MCF 10A (cell line): ENCODE measurements at regions not wholly inside any gene's neighbourhood (a gene's known extent, or its start where the extent isn't known, plus 50 kb on each side); places are given as distances from the start of the nearest gene placed in this dataset.

ENCODE experiments used
- BruUV-seq: library from RNA; stranded (reverse); fragments of 400-500 nt; replicated peaks from 2 replicates; lab custom pipeline; 2021; lab: Mats Ljungman, UMichigan
- CTCF ChIA-PET: fragments of 300-600 bp; sonication (Branson Sonifier 250); formaldehyde crosslinking; extraction: SDS; loops from one replicate; lab custom pipeline; 2021; ENCODE audit warnings: antibody characterized with exemption, inconsistent platforms; lab: Yijun Ruan, JAX
- POLR2A ChIA-PET: fragments of 300-600, 350-650 bp; sonication (Branson Sonifier 250); formaldehyde crosslinking; extraction: SDS; loops from one replicate; lab custom pipeline; 2020; ENCODE audit warnings: antibody characterized with exemption, inconsistent platforms; lab: Yijun Ruan, JAX
- DNase-seq: peaks from one replicate; pipeline ENCODE4 v3.0.0-alpha.2; 2018; ENCODE audit not compliant: unreplicated experiment
- H3K27ac Mint-ChIP-seq: one replicate; pipeline ENCODE4 v1.8.0; 2022; ENCODE audit warnings: mild to moderate bottlenecking, low read depth, mixed read lengths; ENCODE audit not compliant: unreplicated experiment
- H3K27me3 Mint-ChIP-seq: one replicate; pipeline ENCODE4 v1.8.0; 2022; ENCODE audit warnings: mixed read lengths; ENCODE audit not compliant: insufficient read depth, unreplicated experiment
- H3K36me3 Mint-ChIP-seq: one replicate; pipeline ENCODE4 v1.8.0; 2022; ENCODE audit warnings: mild to moderate bottlenecking, moderate library complexity, mixed read lengths; ENCODE audit not compliant: insufficient read depth, unreplicated experiment
- H3K4me1 Mint-ChIP-seq: one replicate; pipeline ENCODE4 v1.8.0; 2022; ENCODE audit warnings: mixed read lengths; ENCODE audit not compliant: insufficient read depth, unreplicated experiment
- H3K4me3 Mint-ChIP-seq: one replicate; pipeline ENCODE4 v1.8.0; 2022; ENCODE audit warnings: mild to moderate bottlenecking, moderate library complexity, mixed read lengths; ENCODE audit not compliant: unreplicated experiment
- H3K9me3 Mint-ChIP-seq: one replicate; pipeline ENCODE4 v1.8.0; 2022; ENCODE audit warnings: mixed read lengths; ENCODE audit not compliant: unreplicated experiment
- intact Hi-C: fragments of 100-400 bp; cut with micrococcal nuclease; formaldehyde crosslinking; loops from 2 replicates; pipeline ENCODE4 v1.14.1; 2022
- TF ChIP-seq, protein P1 (sequence below): fragments of 200-600 bp; IDR thresholded peaks from one replicate; pipeline ENCODE4 v1.8.0; 2022; ENCODE audit warnings: antibody characterized with exemption, mild to moderate bottlenecking; ENCODE audit not compliant: unreplicated experiment

DNA sequence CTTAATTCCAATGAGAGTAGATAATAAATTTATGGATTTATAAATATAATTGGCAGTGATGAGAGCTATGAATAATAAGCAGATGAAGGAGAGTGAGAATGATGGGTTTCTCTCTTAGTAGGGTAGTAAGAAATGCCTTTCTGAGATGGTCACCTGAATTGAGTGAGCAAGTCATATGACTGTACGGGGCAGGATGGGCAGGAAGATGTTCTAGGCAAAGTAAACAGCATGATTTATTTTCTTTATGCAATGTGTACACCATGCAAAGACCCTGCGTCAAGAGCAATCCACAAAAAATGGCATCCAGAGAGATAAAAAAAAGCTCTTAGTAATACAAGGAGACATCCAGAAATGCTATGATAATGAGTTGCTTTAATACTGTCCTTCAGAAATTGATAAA is 409.9 kb downstream of the HLX start:
- no peak overlapping the region for H3K27ac Mint-ChIP-seq
- intact Hi-C loops, result no loop called here
- H3K9me3 Mint-ChIP-seq, result no peaks in the 10 kb centered on the region
- TF ChIP-seq, protein P1, sequence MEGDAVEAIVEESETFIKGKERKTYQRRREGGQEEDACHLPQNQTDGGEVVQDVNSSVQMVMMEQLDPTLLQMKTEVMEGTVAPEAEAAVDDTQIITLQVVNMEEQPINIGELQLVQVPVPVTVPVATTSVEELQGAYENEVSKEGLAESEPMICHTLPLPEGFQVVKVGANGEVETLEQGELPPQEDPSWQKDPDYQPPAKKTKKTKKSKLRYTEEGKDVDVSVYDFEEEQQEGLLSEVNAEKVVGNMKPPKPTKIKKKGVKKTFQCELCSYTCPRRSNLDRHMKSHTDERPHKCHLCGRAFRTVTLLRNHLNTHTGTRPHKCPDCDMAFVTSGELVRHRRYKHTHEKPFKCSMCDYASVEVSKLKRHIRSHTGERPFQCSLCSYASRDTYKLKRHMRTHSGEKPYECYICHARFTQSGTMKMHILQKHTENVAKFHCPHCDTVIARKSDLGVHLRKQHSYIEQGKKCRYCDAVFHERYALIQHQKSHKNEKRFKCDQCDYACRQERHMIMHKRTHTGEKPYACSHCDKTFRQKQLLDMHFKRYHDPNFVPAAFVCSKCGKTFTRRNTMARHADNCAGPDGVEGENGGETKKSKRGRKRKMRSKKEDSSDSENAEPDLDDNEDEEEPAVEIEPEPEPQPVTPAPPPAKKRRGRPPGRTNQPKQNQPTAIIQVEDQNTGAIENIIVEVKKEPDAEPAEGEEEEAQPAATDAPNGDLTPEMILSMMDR, result no peak
- POLR2A ChIA-PET, result no interaction called here
- no peaks in the 10 kb centered on the region for H3K27me3 Mint-ChIP-seq
- no peaks in the 10 kb centered on the region for H3K36me3 Mint-ChIP-seq
- CTCF ChIA-PET, result interaction anchor here (0.6 to 1.9 kb wide), 4 partner anchors 23 to 128 kb away, joined by 3 to 6 read pairs (median 4); no protein-coding TSS in a partner anchor
- no TSS peak for BruUV-seq
- H3K4me3 Mint-ChIP-seq, result no peak overlapping the region
- no peak for DNase-seq
- H3K4me1 Mint-ChIP-seq, result peaks cover 2% of the 10 kb centered on the region

DNA sequence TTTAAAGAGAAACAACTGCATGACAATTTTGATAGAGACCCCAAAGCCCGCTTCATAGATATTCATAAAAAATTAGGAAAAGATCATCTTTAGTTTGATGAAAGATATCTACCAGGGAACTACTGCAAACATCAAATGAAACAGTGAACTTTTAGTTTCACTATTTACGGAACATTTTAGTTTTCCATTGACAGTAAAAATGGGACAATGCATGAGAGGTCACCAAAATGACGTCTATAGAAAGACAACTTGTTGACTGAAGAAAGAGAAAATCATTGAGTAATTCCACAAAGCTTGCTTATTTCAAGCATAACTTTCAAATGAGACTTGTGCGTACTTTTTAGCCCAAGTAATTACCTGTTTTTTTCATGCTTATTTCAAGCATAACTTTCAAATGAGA is 411.4 kb downstream of the HLX start:
- ChIA-PET POLR2A (interaction anchor here (0.7 kb wide), 1 partner anchor 88 kb away, joined by 3 read pairs; no protein-coding TSS in a partner anchor), CTCF (interaction anchor here (2.0 kb wide), 1 partner anchor 27 kb away, joined by 8 read pairs; no protein-coding TSS in a partner anchor)
- H3K27me3 Mint-ChIP-seq, result no peaks in the 10 kb centered on the region
- no peak overlapping the region for H3K27ac Mint-ChIP-seq
- DNase-seq, result no peak
- H3K9me3 Mint-ChIP-seq, result no peaks in the 10 kb centered on the region
- TF ChIP-seq, protein P1, result no peak
- intact Hi-C loops, result no loop called here
- H3K4me3 Mint-ChIP-seq, result no peak overlapping the region
- no peaks in the 10 kb centered on the region for H3K4me1 Mint-ChIP-seq
- BruUV-seq, result no TSS peak
- H3K36me3 Mint-ChIP-seq, result no peaks in the 10 kb centered on the region

DNA sequence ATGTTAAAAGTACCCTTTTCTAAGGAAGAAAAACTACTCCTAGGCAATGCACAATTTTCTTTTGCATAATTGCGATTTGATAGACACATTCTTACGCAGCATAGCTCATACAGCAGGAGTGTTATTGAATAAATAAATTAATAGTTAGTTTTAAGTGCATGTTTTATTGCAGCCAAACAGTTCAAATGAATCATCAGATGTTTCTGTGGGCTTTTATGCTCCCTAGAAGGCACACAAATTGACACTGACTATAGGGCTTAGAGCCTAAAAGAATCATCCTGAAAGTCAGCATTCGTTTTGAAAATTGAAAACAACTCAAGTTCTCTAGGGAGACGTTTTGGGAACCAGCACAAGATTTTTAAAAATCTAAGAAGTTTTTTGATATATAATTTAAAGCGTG is 411.9 kb downstream of the HLX start:
- POLR2A ChIA-PET, result interaction anchor here (0.7 to 1.5 kb wide), 3 partner anchors 14 to 88 kb away, joined by 3 to 4 read pairs (median 3); no protein-coding TSS in a partner anchor
- Mint-ChIP-seq H3K4me1 (no peaks in the 10 kb centered on the region), H3K27ac (no peak overlapping the region), H3K4me3 (no peak overlapping the region), H3K9me3 (no peaks in the 10 kb centered on the region), H3K36me3 (no peaks in the 10 kb centered on the region), H3K27me3 (no peaks in the 10 kb centered on the region)
- intact Hi-C loops, result no loop called here
- no peak for DNase-seq
- TF ChIP-seq, protein P1, result no peak
- CTCF ChIA-PET, result interaction anchor here (2.0 to 2.5 kb wide), 2 partner anchors 27 to 87 kb away, joined by 7 to 8 read pairs; no protein-coding TSS in a partner anchor
- BruUV-seq, result no TSS peak

DNA sequence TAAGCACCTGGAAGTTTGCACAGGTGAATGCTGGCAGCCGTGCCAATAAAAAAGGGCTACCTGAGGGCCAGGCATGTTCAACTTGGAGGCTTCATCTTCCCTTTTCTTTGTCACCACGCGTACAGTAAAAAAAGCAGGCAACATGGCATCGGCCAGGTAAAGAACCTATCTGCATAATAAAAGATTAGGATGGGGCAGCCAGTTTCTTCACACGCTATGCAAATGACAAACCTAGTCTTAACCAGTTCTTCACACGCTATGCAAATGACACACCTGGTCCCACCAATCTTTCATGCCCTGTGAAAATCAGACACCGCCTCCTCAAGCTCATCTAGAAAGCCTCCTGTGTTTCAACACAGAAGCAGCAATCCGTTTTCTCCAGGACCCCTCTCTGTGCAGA is 413.4 kb downstream of the HLX start:
- H3K9me3 Mint-ChIP-seq, result no peaks in the 10 kb centered on the region
- no peaks in the 10 kb centered on the region for H3K36me3 Mint-ChIP-seq
- no peak overlapping the region for H3K27ac Mint-ChIP-seq
- POLR2A ChIA-PET, result interaction anchor here (0.6 to 2.2 kb wide), 4 partner anchors 8 to 408 kb away, joined by 3 to 8 read pairs (median 4); no protein-coding TSS in a partner anchor
- DNase-seq, result no peak
- H3K4me3 Mint-ChIP-seq, result no peak overlapping the region
- no peaks in the 10 kb centered on the region for H3K27me3 Mint-ChIP-seq
- no peaks in the 10 kb centered on the region for H3K4me1 Mint-ChIP-seq
- no TSS peak for BruUV-seq
- CTCF ChIA-PET, result interaction anchor here (0.6 to 2.5 kb wide), 8 partner anchors 9 to 444 kb away, joined by 3 to 8 read pairs (median 4); no protein-coding TSS in a partner anchor
- TF ChIP-seq, protein P1, result no peak
- intact Hi-C loops, result no loop called here
